HG03342 (cell line): ENCODE measurements at regions not wholly inside any gene's neighbourhood (a gene's known extent, or its start where the extent isn't known, plus 50 kb on each side); places are given as distances from the start of the nearest gene placed in this dataset.
"Not testable (repeated sequence)": the region's sequence is repeated elsewhere in the genome, so short reads cannot be mapped to it uniquely, and the experiment has no call there.

Experiments
- ATAC-seq: cut with Tn5 transposase; IDR thresholded peaks from one replicate; pipeline ENCODE4 v1.9.1; 2021; ENCODE audit warnings: mild to moderate bottlenecking, moderate library complexity; ENCODE audit not compliant: unreplicated experiment

GRCh38 chr13:91233291-91233690, 114.2 kb upstream of the MIR17HG start:
- ATAC-seq: no peak

DNA sequence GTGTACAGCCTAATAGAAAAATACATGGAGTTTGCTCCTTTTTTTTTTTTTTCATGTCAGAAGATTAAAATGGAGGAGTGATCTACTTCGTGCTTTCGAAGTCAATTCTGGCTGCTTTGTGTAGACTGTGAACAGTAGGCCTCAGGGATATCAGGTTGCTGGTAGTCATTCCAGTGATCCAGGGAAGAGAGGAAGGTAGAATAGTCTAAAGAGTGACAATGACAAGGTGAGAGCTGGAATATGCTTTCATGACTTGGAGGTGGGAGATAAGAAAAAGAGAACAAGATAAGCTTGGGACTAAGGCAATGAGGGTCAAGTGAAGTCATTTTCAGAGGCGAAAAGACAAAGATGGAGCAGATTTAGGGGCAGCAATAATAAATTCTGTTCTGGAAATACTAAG, 111.3 kb upstream of the MIR17HG start:
- no peak for ATAC-seq

- ATAC-seq: no peak
Observed at GRCh38 chr13:91236921-91237320, 110.6 kb upstream of the MIR17HG start.

DNA sequence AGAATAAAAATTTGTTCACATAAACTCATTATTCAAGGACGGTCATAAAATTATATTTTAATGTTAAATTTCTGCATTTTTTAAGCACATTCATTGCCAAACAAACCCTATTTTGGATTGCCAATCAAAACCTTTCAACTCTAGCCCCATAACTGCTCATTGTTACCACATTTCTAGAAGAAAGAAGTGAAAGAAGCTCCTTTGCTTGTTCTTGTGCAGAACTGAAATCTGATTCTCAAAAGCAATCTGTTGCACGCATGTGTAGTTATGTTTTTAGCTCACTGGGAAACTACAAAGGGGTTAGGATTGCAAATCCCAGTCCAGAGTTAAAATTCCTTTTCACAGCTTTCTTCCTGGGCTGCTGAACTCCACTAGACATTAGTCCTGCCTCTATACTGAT, 109.5 kb upstream of the MIR17HG start:
- no peak for ATAC-seq

DNA sequence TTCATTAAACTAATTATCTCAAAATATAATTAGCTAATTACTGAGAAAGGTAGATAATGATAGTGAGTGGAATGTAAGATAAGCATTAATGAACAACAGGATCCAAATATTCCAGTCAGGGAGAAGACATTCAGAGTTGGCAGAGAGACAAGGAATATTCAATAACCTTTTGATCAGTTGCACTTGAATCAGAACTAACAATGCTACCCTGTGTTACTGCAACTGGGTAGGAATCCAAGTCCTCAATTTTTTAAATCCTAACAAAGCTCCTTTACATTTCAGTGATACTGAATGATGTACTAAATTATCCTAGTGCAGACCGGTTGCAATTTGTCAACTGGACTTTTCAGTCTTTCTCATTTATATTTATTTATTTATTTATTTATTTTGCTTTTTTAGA, 107.1 kb upstream of the MIR17HG start:
- ATAC-seq: no peak

GRCh38 chr13:91241221-91241933, 106.1 kb upstream of the MIR17HG start:
- ATAC-seq: no peak

GRCh38 chr13:91242652-91243051, 104.8 kb upstream of the MIR17HG start:
- no peak for ATAC-seq

- ATAC-seq: no peak
Observed at GRCh38 chr13:91245288-91245687, 102.2 kb upstream of the MIR17HG start.

DNA sequence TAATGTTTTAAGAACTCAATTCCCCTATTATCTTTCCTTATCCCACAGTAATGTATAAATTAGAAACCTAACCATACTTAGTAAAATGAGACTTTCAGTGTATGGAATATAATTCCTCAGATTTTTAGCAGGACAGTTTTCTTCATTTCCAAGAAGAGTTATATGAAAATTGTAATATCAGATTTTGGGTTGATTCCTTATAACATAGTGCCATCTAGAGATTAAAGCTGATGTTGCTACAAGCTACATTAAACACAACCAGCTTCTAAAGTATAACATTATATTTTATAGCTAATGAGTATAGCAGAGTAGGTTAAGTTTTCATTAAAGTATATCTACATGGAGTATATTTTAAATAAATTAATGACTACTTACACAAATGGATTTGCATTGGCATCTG, 99.7 kb upstream of the MIR17HG start:
- ATAC-seq: no peak

DNA sequence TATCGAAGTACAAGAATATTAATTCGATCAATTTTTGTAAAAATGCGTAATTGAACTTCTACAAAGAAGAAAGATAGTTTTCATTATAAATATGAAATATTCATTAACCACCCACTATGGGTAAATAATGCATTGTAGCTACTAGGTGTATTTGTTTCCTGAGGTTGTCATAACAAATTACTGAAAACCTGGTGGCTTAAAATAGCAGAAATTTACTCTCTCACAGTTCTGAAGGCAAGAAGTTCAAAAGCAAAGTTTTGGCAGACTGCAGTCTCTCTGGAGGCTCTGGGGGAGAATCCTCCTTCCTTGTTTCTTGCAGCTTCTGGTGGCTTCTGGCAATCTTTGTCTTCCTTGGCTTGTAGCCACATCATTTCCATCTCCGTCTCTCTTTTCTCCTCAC, 99.2 kb upstream of the MIR17HG start:
- no peak for ATAC-seq

DNA sequence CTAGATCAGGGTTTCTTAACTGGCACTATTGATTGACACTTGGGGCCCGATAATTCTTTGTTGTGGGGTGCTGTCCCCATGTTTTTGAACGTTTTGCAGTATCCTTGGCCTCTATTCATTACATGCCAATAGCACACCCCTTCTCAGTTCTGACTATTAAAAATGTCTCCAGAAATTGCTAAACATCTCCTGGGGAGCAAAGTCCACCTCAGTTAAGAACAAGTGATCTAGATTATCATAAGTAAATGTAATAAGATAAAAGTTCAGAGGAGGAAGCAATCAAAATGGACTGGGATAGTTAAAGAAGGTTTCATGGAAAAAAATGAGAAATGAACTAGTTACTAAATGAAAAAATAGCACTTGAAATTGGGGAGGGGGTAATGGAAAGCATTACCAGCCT, 98.1 kb upstream of the MIR17HG start:
- no peak for ATAC-seq

DNA sequence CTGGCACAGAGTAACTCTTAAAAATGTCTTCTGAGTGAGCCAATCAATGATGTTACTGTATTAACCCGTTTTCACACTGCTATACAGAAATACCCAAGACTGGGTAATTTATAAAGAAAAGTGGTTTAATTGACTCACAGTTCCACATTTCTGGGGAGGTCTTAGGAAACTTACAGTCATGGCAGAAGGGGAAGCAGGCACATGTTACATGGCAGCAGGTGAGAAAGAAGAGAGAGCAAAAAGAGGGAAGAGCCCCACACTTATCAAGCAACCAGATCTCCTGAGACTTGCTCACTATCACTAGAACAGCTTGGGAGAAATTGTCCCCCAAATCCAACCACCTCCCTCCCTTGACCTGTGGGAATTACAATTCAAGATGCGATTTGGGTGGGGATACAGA, 97.6 kb upstream of the MIR17HG start:
- no peak for ATAC-seq

DNA sequence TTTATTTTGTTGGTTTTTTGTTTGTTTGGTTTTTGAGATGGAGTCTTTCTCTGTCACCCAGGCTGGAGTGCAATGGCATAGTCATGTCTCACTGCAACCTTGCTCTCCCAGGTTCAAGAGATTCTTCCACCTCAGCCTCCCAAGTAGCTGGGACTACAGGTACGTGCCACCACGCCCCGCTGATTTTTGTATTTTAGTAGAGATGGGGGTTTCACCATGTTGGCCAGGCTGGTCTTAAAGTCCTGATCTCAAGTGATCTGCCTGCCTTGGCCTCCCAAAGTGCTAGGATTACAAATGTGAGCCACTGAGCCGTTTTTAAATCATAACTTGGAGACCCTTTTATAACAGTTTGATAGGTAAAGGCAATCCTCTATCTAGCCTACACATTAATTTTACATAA, 95.9 kb upstream of the MIR17HG start:
- not testable (repeated sequence) for ATAC-seq

DNA sequence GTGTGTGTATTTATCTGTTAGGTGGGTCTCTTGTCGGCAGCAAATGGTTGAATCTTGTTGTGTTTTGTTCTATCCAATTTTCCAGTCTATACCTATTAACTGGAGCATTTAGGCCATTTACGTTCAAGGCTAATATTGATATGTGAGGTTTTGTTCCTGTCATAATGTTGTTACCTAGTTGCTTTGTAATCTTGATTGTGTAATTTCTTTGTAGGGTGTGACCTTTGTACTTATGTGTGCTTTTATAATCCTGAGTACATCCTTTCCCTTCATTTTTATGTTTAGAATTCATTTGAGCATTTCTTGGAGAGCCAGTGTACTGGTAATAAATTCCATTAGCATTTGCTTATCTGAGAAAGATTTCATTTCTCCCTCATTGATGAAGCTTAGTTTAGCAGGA, 83.0 kb upstream of the MIR17HG start:
- ATAC-seq: no peak

GRCh38 chr13:91269237-91269636, 78.2 kb upstream of the MIR17HG start:
- no peak for ATAC-seq

DNA sequence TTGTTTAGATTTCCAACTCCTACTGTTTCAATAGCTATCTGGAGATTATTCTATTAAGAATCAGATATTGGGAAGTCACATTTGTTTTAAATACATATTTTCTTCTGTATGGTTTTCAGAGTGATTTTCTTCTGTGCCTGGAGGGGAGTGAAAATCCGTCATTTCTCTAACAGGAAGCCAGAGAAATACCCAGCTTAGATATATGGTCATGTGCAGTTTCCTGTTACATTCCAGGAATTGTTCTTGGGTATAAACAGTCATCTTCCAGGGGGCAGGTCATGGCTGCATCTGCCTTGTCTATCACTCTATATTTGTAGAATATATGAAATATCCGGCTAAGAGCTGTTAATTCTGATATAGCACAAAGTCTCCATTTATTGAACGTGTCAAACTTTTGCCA, 77.5 kb upstream of the MIR17HG start:
- ATAC-seq: no peak

DNA sequence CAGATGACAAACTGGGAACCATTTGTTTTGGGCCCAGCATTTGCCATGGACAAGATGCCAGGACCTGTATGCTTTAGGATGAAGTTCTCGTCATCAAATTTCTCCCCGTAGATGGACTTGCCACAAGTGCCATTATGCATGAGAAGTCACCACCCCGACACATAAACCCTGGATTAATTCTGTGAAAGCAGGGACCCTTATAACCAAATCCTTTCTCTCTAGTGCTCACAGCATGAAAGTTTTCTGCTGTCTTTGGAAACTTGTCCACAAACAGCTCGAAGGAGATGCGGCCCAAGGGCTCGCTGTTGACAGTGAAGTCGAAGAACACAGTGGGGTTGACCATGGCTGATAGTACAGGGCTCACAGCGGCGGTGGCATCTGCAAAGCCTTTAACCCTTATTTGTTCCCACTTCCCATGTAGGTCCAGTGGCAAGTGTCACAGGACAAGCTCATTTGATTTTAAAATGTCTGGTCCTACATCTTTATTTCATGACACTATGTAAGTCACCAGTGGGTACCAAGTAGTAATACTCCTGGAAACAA, 75.2 kb upstream of the MIR17HG start:
- no peak for ATAC-seq

DNA sequence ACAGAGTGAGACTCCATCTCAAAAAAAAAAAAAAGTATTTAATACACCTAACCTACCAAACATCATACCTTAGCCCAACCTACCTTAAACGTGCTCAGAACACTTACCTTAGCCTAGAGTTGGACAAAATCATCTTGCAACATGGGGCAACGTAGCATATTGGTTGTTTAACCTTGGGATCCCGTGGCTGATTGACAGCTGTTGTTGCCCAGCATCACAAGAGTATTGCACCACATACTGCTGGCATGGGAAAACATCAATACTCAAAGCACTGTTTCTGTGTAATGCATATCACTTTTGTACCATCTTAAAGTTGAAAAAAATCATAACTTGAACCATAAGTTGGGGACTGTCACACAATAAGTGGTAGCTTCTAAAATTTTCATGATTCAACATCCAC, 73.8 kb upstream of the MIR17HG start:
- ATAC-seq: no peak

DNA sequence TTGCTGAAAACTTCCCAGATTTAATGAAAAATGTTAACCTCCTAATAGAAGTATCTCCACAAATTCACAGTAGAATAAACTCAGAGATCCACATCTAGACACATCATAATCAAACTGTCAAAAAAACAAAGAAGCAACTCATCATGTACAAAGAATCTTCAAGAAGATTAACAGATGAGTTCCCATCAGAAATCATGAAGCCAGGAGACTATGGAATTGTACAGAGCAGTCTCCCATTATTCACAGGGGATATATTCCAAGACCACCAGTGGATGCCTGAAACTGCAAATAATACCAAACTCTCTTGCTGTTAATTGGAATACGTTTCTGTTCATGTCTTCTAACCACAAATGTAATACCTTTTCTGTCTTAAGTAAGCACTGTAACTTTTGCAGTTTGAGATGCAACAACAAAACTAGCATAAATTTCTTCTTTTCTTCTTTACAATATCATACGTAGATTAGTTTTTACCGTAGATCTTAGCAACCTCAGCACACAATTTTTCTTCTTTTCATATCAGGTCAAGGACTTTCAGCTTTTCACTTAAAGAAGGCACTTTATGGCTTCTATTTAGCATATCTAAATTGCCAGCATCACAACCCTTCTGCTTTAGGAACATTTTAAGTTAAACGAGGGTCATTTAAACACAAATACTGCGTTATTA, 70.3 kb upstream of the MIR17HG start:
- no peak for ATAC-seq

GRCh38 chr13:91278291-91278690, 69.2 kb upstream of the MIR17HG start:
- no peak for ATAC-seq

DNA sequence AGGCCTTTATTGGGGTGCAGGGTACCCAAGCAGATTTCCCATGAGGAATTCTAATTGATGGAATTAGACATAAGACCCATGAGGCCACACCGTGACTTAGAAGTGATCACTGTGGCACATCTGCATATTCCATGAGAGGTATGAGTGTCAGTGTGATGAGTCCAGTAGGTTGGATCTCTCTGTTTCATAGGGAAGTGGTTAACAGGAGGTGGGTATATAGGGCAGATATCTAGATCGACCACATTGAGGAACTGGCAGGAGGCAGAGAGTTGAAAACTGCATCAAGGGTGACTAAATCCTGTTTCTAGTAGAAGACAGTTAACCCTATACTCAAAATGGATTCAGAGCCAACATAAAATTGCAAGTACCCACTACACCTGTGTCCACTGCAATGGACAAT, 68.6 kb upstream of the MIR17HG start:
- no peak for ATAC-seq

DNA sequence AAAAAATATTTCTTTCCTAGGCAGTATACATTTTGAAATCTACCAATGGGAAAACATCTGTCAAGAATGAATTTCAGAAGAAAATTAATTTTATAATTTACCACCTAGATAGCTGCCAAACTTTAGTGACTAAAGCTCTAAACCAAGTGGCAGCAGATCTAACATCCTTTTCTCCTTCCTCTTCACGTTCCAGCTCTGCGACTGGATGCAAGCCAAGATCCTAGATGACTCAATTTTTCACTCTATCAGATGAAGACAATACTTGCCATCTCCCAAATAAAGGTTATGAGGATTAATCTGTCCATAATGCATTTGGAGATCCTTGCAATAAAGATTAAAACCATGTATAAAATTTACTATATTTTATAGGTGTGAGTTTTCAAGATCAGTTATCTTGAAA, 66.7 kb upstream of the MIR17HG start:
- no peak for ATAC-seq

DNA sequence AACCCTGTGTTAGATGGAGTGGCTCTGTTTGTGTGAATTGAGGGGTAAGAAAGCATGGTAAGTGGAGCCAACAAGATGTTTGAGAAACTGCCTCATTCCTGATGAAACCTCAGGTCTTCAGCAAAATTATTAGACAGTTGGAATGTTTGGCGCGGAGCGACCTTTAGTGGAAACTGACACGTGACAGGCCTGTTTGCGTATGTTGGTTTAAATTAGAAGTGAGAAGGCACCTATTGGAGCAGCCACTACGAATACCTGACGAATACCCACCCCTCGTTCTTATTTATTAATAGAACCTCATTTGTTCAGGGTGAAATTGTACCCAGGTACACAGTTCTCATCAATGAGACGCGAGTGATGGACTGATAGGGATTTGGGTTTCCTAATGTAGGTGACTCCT, 63.2 kb upstream of the MIR17HG start:
- ATAC-seq: no peak
